ENCODE measurements at regions not wholly inside any gene's neighbourhood (a gene's known extent, or its start where the extent isn't known, plus 50 kb on each side); places are given as distances from the start of the nearest gene placed in this dataset.

- TF ChIP-seq CTCF (IDR thresholded peaks at IDR 0.05) (no peak), HMGXB4 (CRISPR knock-in tag; IDR thresholded peaks at IDR 0.05; ENCODE audit: borderline replicate concordance) (no peak)
Measured at GRCh38 chr3:128555098-128555825, 62.3 kb upstream of the GATA2 start (continued).

- ChIA-PET CTCF (interaction anchor here (1.2 kb wide), 1 partner anchor 12 kb away, joined by 3 read pairs; no protein-coding TSS in a partner anchor), POLR2A (no interaction called here)
- 83% methylated on average over 23 of the region's 28 CpGs for WGBS (ENCODE audit: missing lambda C conversion rate)
- Histone ChIP-seq H3K4me3 (no peak overlapping the region), H3K9me3 (no peaks in the 10 kb centered on the region), H3K4me2 (no peak overlapping the region), H3K27ac (no peak overlapping the region), H3K4me1 (peaks cover 6% of the 10 kb centered on the region; the same call in 1 of the 3 replicates)
- TF ChIP-seq KDM1A (IDR thresholded peaks at IDR 0.05; ENCODE audit: low read depth) (no peak), NFE2L2 (conservative IDR thresholded peaks at IDR 0.05; ENCODE audit: low read length) (no peak), ESRRA (IDR thresholded peaks at IDR 0.05; ENCODE audit: borderline replicate concordance, low read length) (no peak), TP53 (CRISPR knock-in tag; IDR thresholded peaks at IDR 0.05) (no peak), PBX3 (IDR thresholded peaks at IDR 0.05) (no peak), CTCF (IDR thresholded peaks at IDR 0.05) (no peak), E2F6 (IDR thresholded peaks at IDR 0.05; ENCODE audit: borderline replicate concordance, low read depth) (no peak)
- ATAC-seq = no peak
- no peak for FAIRE-seq
- no peak for DNase-seq (ENCODE audit: low read depth in 1 of 2, low spot score in 1 of 2)
Measured at GRCh38 chr3:128554465-128555097, 61.6 kb upstream of the GATA2 start.

GRCh38 chr3:128554100-128554464 is 61.1 kb upstream of the GATA2 start:
- Histone ChIP-seq H3K4me3 (no peak overlapping the region), H3K4me1 (peaks cover under 1% of the 10 kb centered on the region; the same call in 1 of the 3 replicates), H3K27ac (no peak overlapping the region), H3K9me3 (no peaks in the 10 kb centered on the region), H3K4me2 (no peak overlapping the region)
- ATAC-seq = peak; percentile 51 to 68; a peak in 4 of 6 replicates
- no peak for FAIRE-seq
- DNase-seq (ENCODE audit: low read depth in 1 of 2, low spot score in 1 of 2) = peak in 1 of 2 experiments; percentile 10
- 58% methylated on average over 4 of the region's 4 CpGs for WGBS (ENCODE audit: missing lambda C conversion rate)
- ChIA-PET POLR2A (no interaction called here), CTCF (interaction anchor here (1.2 kb wide), 1 partner anchor 13 kb away, joined by 3 read pairs; no protein-coding TSS in a partner anchor)
- TF ChIP-seq CHD2 (IDR thresholded peaks at IDR 0.05; ENCODE audit: low read length, partially characterized antibody) (no peak), ZFP36 (IDR thresholded peaks at IDR 0.05; ENCODE audit: borderline replicate concordance, partially characterized antibody) (no peak), HOXA7 (CRISPR knock-in tag; IDR thresholded peaks at IDR 0.05) (no peak), RNF2 (IDR thresholded peaks at IDR 0.05; ENCODE audit: borderline replicate concordance, low read depth) (no peak), PHF8 (IDR thresholded peaks at IDR 0.05; ENCODE audit: borderline replicate concordance, low read depth) (no peak), POLR2AphosphoS2 (conservative IDR thresholded peaks at IDR 0.05; ENCODE audit: low read length) (no peak), CBX8 (IDR thresholded peaks at IDR 0.05) (no peak), TFCP2L1 (CRISPR knock-in tag; IDR thresholded peaks at IDR 0.05) (no peak), USF2 (IDR thresholded peaks at IDR 0.05) (no peak), MAX (IDR thresholded peaks at IDR 0.05) (no peak), CTCF (IDR thresholded peaks at IDR 0.05) (no peak), MAZ (IDR thresholded peaks at IDR 0.05; ENCODE audit: borderline replicate concordance, low read depth, low read length) (no peak), EHF (CRISPR knock-in tag; IDR thresholded peaks at IDR 0.05) (no peak), CEBPB (IDR thresholded peaks at IDR 0.05) (no peak)
